Erythroblast (primary cell): ENCODE measurements at regions not wholly inside any gene's neighbourhood (a gene's known extent, or its start where the extent isn't known, plus 50 kb on each side); places are given as distances from the start of the nearest gene placed in this dataset.

Source experiments
- DNase-seq, 2 experiments: peaks; one replicate each; lab custom pipeline; 2025; lab: John Stamatoyannopoulos, UW
- GATA1 ChIP-seq: IDR thresholded peaks from 2 replicates; pipeline ENCODE4 v1.6.1; 2011; ENCODE audit warnings: low read depth, mild to moderate bottlenecking, control low read depth, low read length, moderate library complexity
- POLR2A ChIP-seq: IDR thresholded peaks from 2 replicates; pipeline ENCODE4 v1.6.1; 2011; ENCODE audit warnings: mild to moderate bottlenecking, low read length

- TF ChIP-seq GATA1 (no peak), POLR2A (no peak)
- no peak for DNase-seq
These were observed 430.7 kb upstream of the GRM3 start for GRCh38 chr7:86212976-86213375.

- no peak for DNase-seq
- TF ChIP-seq GATA1 (no peak), POLR2A (no peak)
These were observed 434.7 kb upstream of the GRM3 start for GRCh38 chr7:86209036-86209435.

GRCh38 chr7:86207740-86208139 is 436.0 kb upstream of the GRM3 start:
- TF ChIP-seq POLR2A (no peak), GATA1 (no peak)

GRCh38 chr7:86202833-86203232 is 440.9 kb upstream of the GRM3 start:
- no peak for DNase-seq
- TF ChIP-seq GATA1, result no peak
- TF ChIP-seq POLR2A, result no peak

More at GRCh38 chr7:86207740-86208139, 436.0 kb upstream of the GRM3 start:
- DNase-seq, result no peak

- no peak for DNase-seq
- TF ChIP-seq GATA1 (no peak), POLR2A (no peak)
These were observed 441.9 kb upstream of the GRM3 start for GRCh38 chr7:86201767-86202166.

- TF ChIP-seq POLR2A (no peak), GATA1 (no peak)
- no peak for DNase-seq
These were observed 443.7 kb upstream of the GRM3 start for GRCh38 chr7:86199881-86200614.

GRCh38 chr7:86190351-86190750 is 453.4 kb upstream of the GRM3 start:
- no peak for DNase-seq
- TF ChIP-seq POLR2A (no peak), GATA1 (no peak)

- no peak for DNase-seq
- no peak for TF ChIP-seq POLR2A
- TF ChIP-seq GATA1, result no peak
These were observed 462.2 kb upstream of the GRM3 start for GRCh38 chr7:86181474-86181873.

- TF ChIP-seq GATA1 (no peak), POLR2A (no peak)
- no peak for DNase-seq
These were observed 478.9 kb upstream of the GRM3 start for GRCh38 chr7:86164827-86165226.

GRCh38 chr7:86158111-86158510 is 485.6 kb upstream of the GRM3 start:
- DNase-seq, result no peak
- no peak for TF ChIP-seq GATA1
- TF ChIP-seq POLR2A, result no peak

- no peak for TF ChIP-seq GATA1
- TF ChIP-seq POLR2A, result no peak
- DNase-seq, result no peak
These were observed 488.1 kb upstream of the GRM3 start for GRCh38 chr7:86155623-86156022.

GRCh38 chr7:86152926-86153325 is 490.8 kb upstream of the GRM3 start:
- no peak for TF ChIP-seq POLR2A
- TF ChIP-seq GATA1, result no peak
- DNase-seq, result no peak

- TF ChIP-seq GATA1 (no peak), POLR2A (no peak)
- no peak for DNase-seq
These were observed 494.6 kb upstream of the GRM3 start for GRCh38 chr7:86149024-86149665.

GRCh38 chr7:86148501-86148900 is 495.2 kb upstream of the GRM3 start:
- no peak for TF ChIP-seq GATA1
- TF ChIP-seq POLR2A, result no peak
- no peak for DNase-seq

GRCh38 chr7:86137343-86137742 is 506.4 kb upstream of the GRM3 start:
- DNase-seq, result no peak
- no peak for TF ChIP-seq GATA1
- no peak for TF ChIP-seq POLR2A

GRCh38 chr7:86130268-86130667 is 513.4 kb upstream of the GRM3 start:
- DNase-seq, result no peak
- TF ChIP-seq POLR2A, result no peak
